C4-2B (cell line): ENCODE measurements at regions not wholly inside any gene's neighbourhood (a gene's known extent, or its start where the extent isn't known, plus 50 kb on each side); places are given as distances from the start of the nearest gene placed in this dataset.

Source experiments
- CTCF ChIP-seq: fragments of 450-650 bp; conservative IDR thresholded peaks from 2 replicates; pipeline ENCODE4 v1.5.1; 2017; ENCODE audit warnings: mild to moderate bottlenecking
- ZFX ChIP-seq: fragments of 450-650 bp; IDR thresholded peaks from 2 replicates; pipeline ENCODE4 v1.6.1; 2017

GRCh38 chr16:65574326-65574966 is 452.6 kb upstream of the CDH11 start:
- TF ChIP-seq CTCF, result no peak
- TF ChIP-seq ZFX, result no peak
